ENCODE measurements at regions not wholly inside any gene's neighbourhood (a gene's known extent, or its start where the extent isn't known, plus 50 kb on each side); places are given as distances from the start of the nearest gene placed in this dataset.

DNA sequence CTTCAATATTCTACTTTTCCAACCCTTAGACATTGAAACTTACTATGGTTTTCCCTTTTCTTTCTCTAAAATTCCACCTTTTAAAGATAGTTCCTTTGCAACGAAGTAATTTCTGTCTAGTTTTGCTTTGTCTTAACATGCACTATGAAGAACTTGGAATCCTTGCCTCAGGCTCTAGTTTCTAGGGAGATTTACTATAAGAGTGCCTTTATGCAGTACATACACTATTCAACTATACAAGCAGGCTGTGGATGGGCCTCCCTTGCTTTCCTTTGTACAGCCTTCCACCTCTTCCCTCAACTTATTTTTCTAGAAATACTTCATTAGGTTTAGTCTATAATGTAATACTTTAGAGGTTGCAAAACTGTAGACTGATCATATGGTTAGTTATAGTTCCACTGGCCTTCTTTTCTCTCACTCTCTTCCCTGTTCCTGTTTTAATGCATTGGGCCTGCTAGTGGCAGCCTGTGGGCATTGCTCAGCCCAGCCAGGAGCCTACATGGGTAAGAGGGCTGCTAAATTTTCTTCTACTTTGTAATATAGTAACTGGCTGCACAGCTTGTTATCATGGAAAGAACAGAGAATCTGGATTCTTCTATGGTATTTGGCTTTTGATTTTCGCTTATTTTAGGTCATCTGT, 100.2 kb downstream of the C11orf87 start:
- TF ChIP-seq ZFP30 (CRISPR knock-in tag; IDR thresholded peaks at IDR 0.05) = no peak
- TF ChIP-seq RARB (CRISPR knock-in tag; IDR thresholded peaks at IDR 0.05) = no peak
- TF ChIP-seq, protein P1, sequence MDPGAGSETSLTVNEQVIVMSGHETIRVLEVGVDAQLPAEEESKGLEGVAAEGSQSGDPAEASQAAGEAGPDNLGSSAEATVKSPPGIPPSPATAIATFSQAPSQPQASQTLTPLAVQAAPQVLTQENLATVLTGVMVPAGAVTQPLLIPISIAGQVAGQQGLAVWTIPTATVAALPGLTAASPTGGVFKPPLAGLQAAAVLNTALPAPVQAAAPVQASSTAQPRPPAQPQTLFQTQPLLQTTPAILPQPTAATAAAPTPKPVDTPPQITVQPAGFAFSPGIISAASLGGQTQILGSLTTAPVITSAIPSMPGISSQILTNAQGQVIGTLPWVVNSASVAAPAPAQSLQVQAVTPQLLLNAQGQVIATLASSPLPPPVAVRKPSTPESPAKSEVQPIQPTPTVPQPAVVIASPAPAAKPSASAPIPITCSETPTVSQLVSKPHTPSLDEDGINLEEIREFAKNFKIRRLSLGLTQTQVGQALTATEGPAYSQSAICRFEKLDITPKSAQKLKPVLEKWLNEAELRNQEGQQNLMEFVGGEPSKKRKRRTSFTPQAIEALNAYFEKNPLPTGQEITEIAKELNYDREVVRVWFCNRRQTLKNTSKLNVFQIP (CRISPR knock-in tag; IDR thresholded peaks at IDR 0.05; ENCODE audit: borderline replicate concordance, low read depth) = no peak
- no peak for TF ChIP-seq ARNTL (CRISPR knock-in tag; IDR thresholded peaks at IDR 0.05; ENCODE audit: borderline replicate concordance, low read depth)
- no peak for TF ChIP-seq ISL1 (CRISPR knock-in tag; IDR thresholded peaks at IDR 0.05)
- TF ChIP-seq, protein P2, sequence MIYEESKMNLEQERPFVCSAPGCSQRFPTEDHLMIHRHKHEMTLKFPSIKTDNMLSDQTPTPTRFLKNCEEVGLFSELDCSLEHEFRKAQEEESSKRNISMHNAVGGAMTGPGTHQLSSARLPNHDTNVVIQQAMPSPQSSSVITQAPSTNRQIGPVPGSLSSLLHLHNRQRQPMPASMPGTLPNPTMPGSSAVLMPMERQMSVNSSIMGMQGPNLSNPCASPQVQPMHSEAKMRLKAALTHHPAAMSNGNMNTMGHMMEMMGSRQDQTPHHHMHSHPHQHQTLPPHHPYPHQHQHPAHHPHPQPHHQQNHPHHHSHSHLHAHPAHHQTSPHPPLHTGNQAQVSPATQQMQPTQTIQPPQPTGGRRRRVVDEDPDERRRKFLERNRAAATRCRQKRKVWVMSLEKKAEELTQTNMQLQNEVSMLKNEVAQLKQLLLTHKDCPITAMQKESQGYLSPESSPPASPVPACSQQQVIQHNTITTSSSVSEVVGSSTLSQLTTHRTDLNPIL (CRISPR knock-in tag; IDR thresholded peaks at IDR 0.05; ENCODE audit: low read depth) = no peak
- TF ChIP-seq, protein P3, sequence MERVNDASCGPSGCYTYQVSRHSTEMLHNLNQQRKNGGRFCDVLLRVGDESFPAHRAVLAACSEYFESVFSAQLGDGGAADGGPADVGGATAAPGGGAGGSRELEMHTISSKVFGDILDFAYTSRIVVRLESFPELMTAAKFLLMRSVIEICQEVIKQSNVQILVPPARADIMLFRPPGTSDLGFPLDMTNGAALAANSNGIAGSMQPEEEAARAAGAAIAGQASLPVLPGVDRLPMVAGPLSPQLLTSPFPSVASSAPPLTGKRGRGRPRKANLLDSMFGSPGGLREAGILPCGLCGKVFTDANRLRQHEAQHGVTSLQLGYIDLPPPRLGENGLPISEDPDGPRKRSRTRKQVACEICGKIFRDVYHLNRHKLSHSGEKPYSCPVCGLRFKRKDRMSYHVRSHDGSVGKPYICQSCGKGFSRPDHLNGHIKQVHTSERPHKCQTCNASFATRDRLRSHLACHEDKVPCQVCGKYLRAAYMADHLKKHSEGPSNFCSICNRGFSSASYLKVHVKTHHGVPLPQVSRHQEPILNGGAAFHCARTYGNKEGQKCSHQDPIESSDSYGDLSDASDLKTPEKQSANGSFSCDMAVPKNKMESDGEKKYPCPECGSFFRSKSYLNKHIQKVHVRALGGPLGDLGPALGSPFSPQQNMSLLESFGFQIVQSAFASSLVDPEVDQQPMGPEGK (CRISPR knock-in tag; IDR thresholded peaks at IDR 0.05; ENCODE audit: borderline replicate concordance) = no peak
- TF ChIP-seq OSR1 (CRISPR knock-in tag; IDR thresholded peaks at IDR 0.05) = no peak

Data from SK-N-SH treated with all-trans-retinoic acid at 6 μM for 48 hours (cell line).